MCF 10A (cell line): ENCODE measurements at regions not wholly inside any gene's neighbourhood (a gene's known extent, or its start where the extent isn't known, plus 50 kb on each side); places are given as distances from the start of the nearest gene placed in this dataset.

Experiments
- BruUV-seq: library from RNA; stranded (reverse); fragments of 400-500 nt; replicated peaks from 2 replicates; lab custom pipeline; 2021; lab: Mats Ljungman, UMichigan
- CTCF ChIA-PET: fragments of 300-600 bp; sonication (Branson Sonifier 250); formaldehyde crosslinking; extraction: SDS; loops from one replicate; lab custom pipeline; 2021; ENCODE audit warnings: antibody characterized with exemption, inconsistent platforms; lab: Yijun Ruan, JAX
- POLR2A ChIA-PET: fragments of 300-600, 350-650 bp; sonication (Branson Sonifier 250); formaldehyde crosslinking; extraction: SDS; loops from one replicate; lab custom pipeline; 2020; ENCODE audit warnings: antibody characterized with exemption, inconsistent platforms; lab: Yijun Ruan, JAX
- DNase-seq: peaks from one replicate; pipeline ENCODE4 v3.0.0-alpha.2; 2018; ENCODE audit not compliant: unreplicated experiment
- H3K27ac Mint-ChIP-seq: one replicate; pipeline ENCODE4 v1.8.0; 2022; ENCODE audit warnings: mild to moderate bottlenecking, low read depth, mixed read lengths; ENCODE audit not compliant: unreplicated experiment
- H3K27me3 Mint-ChIP-seq: one replicate; pipeline ENCODE4 v1.8.0; 2022; ENCODE audit warnings: mixed read lengths; ENCODE audit not compliant: insufficient read depth, unreplicated experiment
- H3K36me3 Mint-ChIP-seq: one replicate; pipeline ENCODE4 v1.8.0; 2022; ENCODE audit warnings: mild to moderate bottlenecking, moderate library complexity, mixed read lengths; ENCODE audit not compliant: insufficient read depth, unreplicated experiment
- H3K4me1 Mint-ChIP-seq: one replicate; pipeline ENCODE4 v1.8.0; 2022; ENCODE audit warnings: mixed read lengths; ENCODE audit not compliant: insufficient read depth, unreplicated experiment
- H3K4me3 Mint-ChIP-seq: one replicate; pipeline ENCODE4 v1.8.0; 2022; ENCODE audit warnings: mild to moderate bottlenecking, moderate library complexity, mixed read lengths; ENCODE audit not compliant: unreplicated experiment
- H3K9me3 Mint-ChIP-seq: one replicate; pipeline ENCODE4 v1.8.0; 2022; ENCODE audit warnings: mixed read lengths; ENCODE audit not compliant: unreplicated experiment
- intact Hi-C: fragments of 100-400 bp; cut with micrococcal nuclease; formaldehyde crosslinking; loops from 2 replicates; pipeline ENCODE4 v1.14.1; 2022
- TF ChIP-seq, protein P1 (sequence below): fragments of 200-600 bp; IDR thresholded peaks from one replicate; pipeline ENCODE4 v1.8.0; 2022; ENCODE audit warnings: antibody characterized with exemption, mild to moderate bottlenecking; ENCODE audit not compliant: unreplicated experiment

GRCh38 chr7:12872487-12872886 is 185.1 kb downstream of the ARL4A start:
- H3K27ac Mint-ChIP-seq, result no peak overlapping the region
- CTCF ChIA-PET, result no interaction called here
- intact Hi-C loops, result no loop called here
- no peaks in the 10 kb centered on the region for H3K27me3 Mint-ChIP-seq
- no peaks in the 10 kb centered on the region for H3K9me3 Mint-ChIP-seq
- no peaks in the 10 kb centered on the region for H3K4me1 Mint-ChIP-seq
- H3K4me3 Mint-ChIP-seq, result no peak overlapping the region
- POLR2A ChIA-PET, result interaction anchor here (0.6 to 1.2 kb wide), 3 partner anchors 10 to 163 kb away, joined by 3 to 4 read pairs (median 4); no protein-coding TSS in a partner anchor
- no peak for DNase-seq
- BruUV-seq, result no TSS peak
- TF ChIP-seq, protein P1, sequence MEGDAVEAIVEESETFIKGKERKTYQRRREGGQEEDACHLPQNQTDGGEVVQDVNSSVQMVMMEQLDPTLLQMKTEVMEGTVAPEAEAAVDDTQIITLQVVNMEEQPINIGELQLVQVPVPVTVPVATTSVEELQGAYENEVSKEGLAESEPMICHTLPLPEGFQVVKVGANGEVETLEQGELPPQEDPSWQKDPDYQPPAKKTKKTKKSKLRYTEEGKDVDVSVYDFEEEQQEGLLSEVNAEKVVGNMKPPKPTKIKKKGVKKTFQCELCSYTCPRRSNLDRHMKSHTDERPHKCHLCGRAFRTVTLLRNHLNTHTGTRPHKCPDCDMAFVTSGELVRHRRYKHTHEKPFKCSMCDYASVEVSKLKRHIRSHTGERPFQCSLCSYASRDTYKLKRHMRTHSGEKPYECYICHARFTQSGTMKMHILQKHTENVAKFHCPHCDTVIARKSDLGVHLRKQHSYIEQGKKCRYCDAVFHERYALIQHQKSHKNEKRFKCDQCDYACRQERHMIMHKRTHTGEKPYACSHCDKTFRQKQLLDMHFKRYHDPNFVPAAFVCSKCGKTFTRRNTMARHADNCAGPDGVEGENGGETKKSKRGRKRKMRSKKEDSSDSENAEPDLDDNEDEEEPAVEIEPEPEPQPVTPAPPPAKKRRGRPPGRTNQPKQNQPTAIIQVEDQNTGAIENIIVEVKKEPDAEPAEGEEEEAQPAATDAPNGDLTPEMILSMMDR, result no peak
- no peaks in the 10 kb centered on the region for H3K36me3 Mint-ChIP-seq

GRCh38 chr7:12873571-12873970 is 186.1 kb downstream of the ARL4A start:
- no TSS peak for BruUV-seq
- ChIA-PET CTCF (no interaction called here), POLR2A (interaction anchor here (1.2 kb wide), 1 partner anchor 10 kb away, joined by 4 read pairs; no protein-coding TSS in a partner anchor)
- no peak overlapping the region for H3K4me3 Mint-ChIP-seq
- H3K27ac Mint-ChIP-seq, result no peak overlapping the region
- TF ChIP-seq, protein P1, result no peak
- no peaks in the 10 kb centered on the region for H3K4me1 Mint-ChIP-seq
- intact Hi-C loops, result no loop called here
- DNase-seq, result no peak
- H3K27me3 Mint-ChIP-seq, result no peaks in the 10 kb centered on the region
- H3K9me3 Mint-ChIP-seq, result no peaks in the 10 kb centered on the region
- no peaks in the 10 kb centered on the region for H3K36me3 Mint-ChIP-seq

- Mint-ChIP-seq H3K27me3 (no peaks in the 10 kb centered on the region), H3K4me3 (no peak overlapping the region), H3K27ac (no peak overlapping the region), H3K4me1 (no peaks in the 10 kb centered on the region), H3K36me3 (no peaks in the 10 kb centered on the region), H3K9me3 (no peaks in the 10 kb centered on the region)
- ChIA-PET CTCF (no interaction called here), POLR2A (no interaction called here)
- DNase-seq, result no peak
- BruUV-seq, result no TSS peak
- TF ChIP-seq, protein P1, result no peak
- intact Hi-C loops, result no loop called here
Observed at GRCh38 chr7:12879139-12879538, 191.7 kb downstream of the ARL4A start.

DNA sequence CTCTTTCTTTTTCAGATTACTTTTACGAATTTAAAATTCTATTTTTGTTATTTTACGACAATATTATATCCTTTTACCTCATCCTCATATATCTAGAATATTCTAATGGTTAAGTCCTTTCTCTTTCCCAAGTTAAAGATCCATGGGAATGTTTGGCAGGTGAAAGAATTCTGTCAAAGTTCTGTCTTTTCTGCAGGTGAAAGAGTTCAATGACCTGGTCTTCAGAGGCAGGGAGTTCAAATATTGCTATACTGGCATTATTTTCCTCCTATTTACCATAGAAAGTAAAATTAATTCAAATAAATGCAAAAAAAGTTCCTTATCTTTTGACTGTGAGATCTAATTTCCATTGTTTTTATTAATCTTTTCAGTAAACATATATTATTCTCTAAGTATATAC is 194.3 kb downstream of the ARL4A start:
- ChIA-PET CTCF (no interaction called here), POLR2A (interaction anchor here (0.7 kb wide), 1 partner anchor 9 kb away, joined by 3 read pairs; no protein-coding TSS in a partner anchor)
- Mint-ChIP-seq H3K9me3 (no peaks in the 10 kb centered on the region), H3K27me3 (no peaks in the 10 kb centered on the region), H3K4me1 (no peaks in the 10 kb centered on the region), H3K4me3 (no peak overlapping the region), H3K27ac (no peak overlapping the region), H3K36me3 (no peaks in the 10 kb centered on the region)
- TF ChIP-seq, protein P1, result no peak
- BruUV-seq, result no TSS peak
- DNase-seq, result no peak
- intact Hi-C loops, result no loop called here
